CD4-positive, alpha-beta T cell (primary cell): ENCODE measurements at regions not wholly inside any gene's neighbourhood (a gene's known extent, or its start where the extent isn't known, plus 50 kb on each side); places are given as distances from the start of the nearest gene placed in this dataset.

Experiments used
- ATAC-seq: fragments of 200-7000 bp; cut with Tn5 transposase; one replicate; pipeline ENCODE4 v1.10.0; 2022; ENCODE audit warnings: mild to moderate bottlenecking; ENCODE audit not compliant: poor library complexity
- CTCF ChIA-PET: fragments of 350-600 bp; sonication (Branson Sonifier 250); formaldehyde crosslinking; loops from one replicate; lab custom pipeline; 2021; ENCODE audit warnings: antibody characterized with exemption, inconsistent platforms; lab: Charles Lee
- POLR2A ChIA-PET: fragments of 350-600 bp; sonication (Branson Sonifier 250); formaldehyde crosslinking; loops from one replicate; lab custom pipeline; 2021; ENCODE audit warnings: antibody characterized with exemption, inconsistent platforms; lab: Charles Lee
- DNase-seq, 14 experiments: peaks; one replicate each; pipeline ENCODE4 v3.0.0-alpha.2; 2013 to 2020; ENCODE audit warnings: mixed read lengths in 2 of 14
- H3K27ac ChIP-seq, 2 donors: one replicate each; pipeline versions ENCODE4 v1.5.1 to v1.7.0; 2013; ENCODE audit warnings: low read length in 2 of 2, low read depth in 1 of 2, mild to moderate bottlenecking in 1 of 2
- H3K27me3 ChIP-seq, 2 experiments: 1 replicate in 1 of 2; 2 replicates in 1 of 2; pipeline versions ENCODE4 v1.6.1 to v1.7.0; 2013; ENCODE audit warnings: low read length in 2 of 2, control low read depth in 1 of 2, mild to moderate bottlenecking in 1 of 2, moderate library complexity in 1 of 2; ENCODE audit not compliant: insufficient read depth in 2 of 2, control insufficient read depth in 1 of 2
- H3K36me3 ChIP-seq: one replicate; pipeline ENCODE4 v1.6.1; 2013; ENCODE audit warnings: low read length, control low read depth; ENCODE audit not compliant: insufficient read depth
- H3K4me1 ChIP-seq: one replicate; pipeline ENCODE4 v1.6.1; 2013; ENCODE audit warnings: low read length, control low read depth; ENCODE audit not compliant: insufficient read depth
- H3K4me3 ChIP-seq: one replicate; pipeline ENCODE4 v1.5.1; 2013; ENCODE audit warnings: mild to moderate bottlenecking, low read length, moderate library complexity
- H3K9me3 ChIP-seq, 2 experiments: 1 replicate in 1 of 2; 2 replicates in 1 of 2; pipeline versions ENCODE4 v1.6.1 to v1.7.0; 2013; ENCODE audit warnings: low read length in 2 of 2, mild to moderate bottlenecking in 2 of 2, control low read depth in 1 of 2, moderate library complexity in 1 of 2; ENCODE audit not compliant: control insufficient read depth in 1 of 2, insufficient read depth in 1 of 2
- H3K27ac Mint-ChIP-seq: one replicate; pipeline ENCODE4 v1.8.0; 2020; ENCODE audit warnings: mixed read lengths
- H3K27me3 Mint-ChIP-seq: one replicate; pipeline ENCODE4 v1.8.0; 2021; ENCODE audit warnings: mixed read lengths
- H3K36me3 Mint-ChIP-seq: one replicate; pipeline ENCODE4 v1.8.0; 2021; ENCODE audit warnings: low read depth, mixed read lengths
- H3K4me1 Mint-ChIP-seq: one replicate; pipeline ENCODE4 v1.8.0; 2021; ENCODE audit warnings: low read depth, mixed read lengths
- H3K4me3 Mint-ChIP-seq: one replicate; pipeline ENCODE4 v1.8.0; 2020; ENCODE audit warnings: mild to moderate bottlenecking, mixed read lengths
- H3K9me3 Mint-ChIP-seq: one replicate; pipeline ENCODE4 v1.8.0; 2020; ENCODE audit warnings: mixed read lengths
- intact Hi-C, 2 experiments: fragments of 100-400 bp; cut with DNase I in 1 of 2; cut with micrococcal nuclease in 1 of 2; formaldehyde crosslinking; loops; one replicate each; pipeline versions ENCODE4 v1.15.1 to v1.9.0; 2023 to 2025; cut with DNase I, micrococcal nuclease
- TF ChIP-seq, protein P1 (sequence below): fragments of 200-600 bp; IDR thresholded peaks from one replicate; pipeline ENCODE4 v1.8.0; 2022; ENCODE audit warnings: antibody characterized with exemption, mild to moderate bottlenecking

DNA sequence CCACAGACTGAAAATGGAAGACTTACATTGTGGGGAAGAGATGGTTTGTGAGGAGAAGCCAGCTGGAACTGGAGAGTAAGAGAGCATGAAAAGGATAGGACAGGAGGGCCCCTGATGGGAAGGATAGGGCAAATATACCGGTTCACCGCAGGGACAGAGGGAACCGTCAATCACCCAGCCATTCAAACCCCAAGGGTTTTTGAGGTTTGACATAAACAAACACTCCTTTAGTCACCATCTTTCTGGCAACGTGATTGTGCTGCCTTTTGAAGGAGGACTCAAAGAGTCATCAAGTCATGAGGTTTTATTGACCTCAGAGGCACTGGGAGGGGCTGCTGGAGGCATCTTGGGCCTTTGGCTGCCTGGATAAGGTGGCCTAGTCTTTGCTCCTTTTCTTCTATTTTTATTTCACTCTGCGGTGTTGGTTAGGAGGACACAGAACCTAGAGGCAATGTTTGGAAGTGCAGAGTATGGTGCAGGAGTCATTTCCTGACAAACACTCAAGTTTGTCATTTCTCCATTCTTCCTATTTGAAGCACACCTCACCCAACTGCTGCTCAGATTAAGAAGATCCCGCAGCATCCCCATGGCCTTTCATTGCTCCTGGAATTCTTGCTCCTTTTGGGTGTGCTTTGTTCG is 487.3 kb upstream of the SPRED2 start:
- intact Hi-C loops = no loop called here
- no peaks in the 10 kb centered on the region for H3K4me1 ChIP-seq
- H3K36me3 Mint-ChIP-seq = no peaks in the 10 kb centered on the region
- H3K27me3 Mint-ChIP-seq = peaks cover 3% of the 10 kb centered on the region
- TF ChIP-seq, protein P1, sequence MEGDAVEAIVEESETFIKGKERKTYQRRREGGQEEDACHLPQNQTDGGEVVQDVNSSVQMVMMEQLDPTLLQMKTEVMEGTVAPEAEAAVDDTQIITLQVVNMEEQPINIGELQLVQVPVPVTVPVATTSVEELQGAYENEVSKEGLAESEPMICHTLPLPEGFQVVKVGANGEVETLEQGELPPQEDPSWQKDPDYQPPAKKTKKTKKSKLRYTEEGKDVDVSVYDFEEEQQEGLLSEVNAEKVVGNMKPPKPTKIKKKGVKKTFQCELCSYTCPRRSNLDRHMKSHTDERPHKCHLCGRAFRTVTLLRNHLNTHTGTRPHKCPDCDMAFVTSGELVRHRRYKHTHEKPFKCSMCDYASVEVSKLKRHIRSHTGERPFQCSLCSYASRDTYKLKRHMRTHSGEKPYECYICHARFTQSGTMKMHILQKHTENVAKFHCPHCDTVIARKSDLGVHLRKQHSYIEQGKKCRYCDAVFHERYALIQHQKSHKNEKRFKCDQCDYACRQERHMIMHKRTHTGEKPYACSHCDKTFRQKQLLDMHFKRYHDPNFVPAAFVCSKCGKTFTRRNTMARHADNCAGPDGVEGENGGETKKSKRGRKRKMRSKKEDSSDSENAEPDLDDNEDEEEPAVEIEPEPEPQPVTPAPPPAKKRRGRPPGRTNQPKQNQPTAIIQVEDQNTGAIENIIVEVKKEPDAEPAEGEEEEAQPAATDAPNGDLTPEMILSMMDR = no peak
- CTCF ChIA-PET = no interaction called here
- H3K4me3 Mint-ChIP-seq = no peak overlapping the region
- H3K4me3 ChIP-seq = no peak overlapping the region
- H3K27me3 ChIP-seq = no peaks in the 10 kb centered on the region
- no peak overlapping the region for H3K27ac ChIP-seq
- peaks cover 0 to 4% of the 10 kb centered on the region in 2 experiments for H3K9me3 ChIP-seq
- DNase-seq (no peak), ATAC-seq (no peak)
- no peaks in the 10 kb centered on the region for H3K9me3 Mint-ChIP-seq
- POLR2A ChIA-PET = no interaction called here
- no peaks in the 10 kb centered on the region for H3K36me3 ChIP-seq
- no peak overlapping the region for H3K27ac Mint-ChIP-seq
- no peaks in the 10 kb centered on the region for H3K4me1 Mint-ChIP-seq

DNA sequence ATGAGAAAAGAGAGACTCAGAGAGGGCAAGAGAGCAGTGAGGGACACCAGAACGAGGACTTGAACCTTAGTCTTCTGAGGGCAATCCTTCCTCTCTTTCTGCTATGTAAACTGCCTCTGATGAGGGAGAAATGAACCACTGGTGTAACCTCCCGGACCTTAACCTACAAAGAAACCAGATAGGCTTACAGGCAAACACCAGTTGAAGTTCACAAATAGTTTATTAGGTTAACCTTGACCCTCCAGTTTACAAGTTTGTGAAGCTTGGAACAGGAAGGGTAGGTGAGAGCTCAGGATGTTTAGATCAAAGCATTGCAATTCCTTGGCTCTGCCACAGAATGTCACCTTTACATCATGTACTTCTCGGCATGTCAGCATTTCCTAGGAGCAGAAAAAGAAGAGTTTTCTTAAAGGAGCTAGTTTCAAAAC is 486.4 kb upstream of the SPRED2 start:
- TF ChIP-seq, protein P1 = no peak
- Mint-ChIP-seq H3K4me3 (no peak overlapping the region), H3K4me1 (no peaks in the 10 kb centered on the region), H3K27ac (no peak overlapping the region), H3K36me3 (no peaks in the 10 kb centered on the region), H3K27me3 (peaks cover 3% of the 10 kb centered on the region), H3K9me3 (no peaks in the 10 kb centered on the region)
- ATAC-seq (no peak), DNase-seq (no peak)
- ChIA-PET CTCF (no interaction called here), POLR2A (no interaction called here)
- no peaks in the 10 kb centered on the region for H3K4me1 ChIP-seq
- intact Hi-C loops = no loop called here
- no peak overlapping the region for H3K27ac ChIP-seq
- no peaks in the 10 kb centered on the region for H3K27me3 ChIP-seq
- peaks cover 0 to 10% of the 10 kb centered on the region in 2 experiments for H3K9me3 ChIP-seq
- no peaks in the 10 kb centered on the region for H3K36me3 ChIP-seq
- no peak overlapping the region for H3K4me3 ChIP-seq

DNA sequence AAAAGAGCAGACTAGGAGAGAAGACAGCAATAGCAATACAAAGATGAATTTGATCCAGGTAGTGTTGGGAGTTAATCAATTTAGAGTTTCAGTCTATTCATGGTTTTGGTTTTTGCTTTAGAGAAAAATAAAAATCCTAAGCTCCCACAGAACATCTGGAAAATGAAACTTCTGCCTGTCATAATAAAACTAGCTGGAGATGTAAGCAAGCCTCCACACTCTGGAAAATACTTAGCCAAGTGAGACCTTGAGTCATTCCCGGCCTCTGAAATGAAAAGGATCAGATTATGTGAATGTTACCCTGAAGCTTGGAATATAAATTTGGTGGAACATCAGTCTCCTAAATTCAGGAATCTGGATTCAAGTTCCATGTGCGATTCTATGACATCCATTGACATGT is 485.6 kb upstream of the SPRED2 start:
- TF ChIP-seq, protein P1 = no peak
- H3K36me3 ChIP-seq = no peaks in the 10 kb centered on the region
- Mint-ChIP-seq H3K36me3 (no peaks in the 10 kb centered on the region), H3K4me3 (no peak overlapping the region), H3K4me1 (no peaks in the 10 kb centered on the region), H3K27me3 (peaks cover 3% of the 10 kb centered on the region), H3K9me3 (no peaks in the 10 kb centered on the region), H3K27ac (no peak overlapping the region)
- no peaks in the 10 kb centered on the region for H3K4me1 ChIP-seq
- peaks cover 0 to 10% of the 10 kb centered on the region in 2 experiments for H3K9me3 ChIP-seq
- H3K27ac ChIP-seq = no peak overlapping the region
- no peak overlapping the region for H3K4me3 ChIP-seq
- ATAC-seq (no peak), DNase-seq (no peak)
- H3K27me3 ChIP-seq = no peaks in the 10 kb centered on the region
- intact Hi-C loops = no loop called here
- ChIA-PET CTCF (no interaction called here), POLR2A (no interaction called here)
